H9 (cell line): ENCODE measurements at regions not wholly inside any gene's neighbourhood (a gene's known extent, or its start where the extent isn't known, plus 50 kb on each side); places are given as distances from the start of the nearest gene placed in this dataset.

ENCODE experiments used
- DNase-seq: peaks from one replicate; pipeline ENCODE4 v3.0.0-alpha.2; 2017
- H2AFZ ChIP-seq: one replicate; pipeline ENCODE4 v1.6.1; 2013; ENCODE audit warnings: mild to moderate bottlenecking, low read length, control low read depth, moderate library complexity
- H2AK5ac ChIP-seq: 2 replicates; pipeline ENCODE4 v1.6.1; 2013; ENCODE audit warnings: low read length, control low read depth, mixed read lengths; ENCODE audit not compliant: insufficient read length
- H2BK120ac ChIP-seq: one replicate; pipeline ENCODE4 v1.6.1; 2013; ENCODE audit warnings: low read depth, mild to moderate bottlenecking, low read length, control low read depth, inconsistent platforms; ENCODE audit not compliant: poor library complexity, severe bottlenecking
- H2BK12ac ChIP-seq: 2 replicates; pipeline ENCODE4 v1.6.1; 2013; ENCODE audit warnings: low read length, control low read depth, mixed read lengths, low read depth; ENCODE audit not compliant: insufficient read length
- H2BK15ac ChIP-seq: 2 replicates; pipeline ENCODE4 v1.6.1; 2013; ENCODE audit warnings: low read depth, low read length, control low read depth
- H2BK20ac ChIP-seq: one replicate; pipeline ENCODE4 v1.6.1; 2013; ENCODE audit warnings: low read depth, mild to moderate bottlenecking, low read length, control low read depth, inconsistent platforms; ENCODE audit not compliant: poor library complexity, severe bottlenecking
- H2BK5ac ChIP-seq: 2 replicates; pipeline ENCODE4 v1.6.1; 2013; ENCODE audit warnings: low read length, control low read depth, mixed read lengths; ENCODE audit not compliant: insufficient read length
- H3K14ac ChIP-seq: 2 replicates; pipeline ENCODE4 v1.6.1; 2013; ENCODE audit warnings: low read length, control low read depth; ENCODE audit not compliant: insufficient read depth
- H3K18ac ChIP-seq: 2 replicates; pipeline ENCODE4 v1.6.1; 2013; ENCODE audit warnings: low read depth, mild to moderate bottlenecking, mixed read lengths, low read length, control low read depth; ENCODE audit not compliant: insufficient read length
- H3K23ac ChIP-seq: 2 replicates; pipeline ENCODE4 v1.6.1; 2013; ENCODE audit warnings: low read length, control low read depth, mixed read lengths, low read depth; ENCODE audit not compliant: insufficient read length
- H3K23me2 ChIP-seq: 2 replicates; pipeline ENCODE4 v1.6.1; 2013; ENCODE audit warnings: low read depth, mild to moderate bottlenecking, mixed read lengths, low read length, control low read depth; ENCODE audit not compliant: insufficient read length, poor library complexity, severe bottlenecking
- H3K27ac ChIP-seq: 2 replicates; pipeline ENCODE4 v1.5.1; 2013; ENCODE audit warnings: low read length, control low read depth, mixed read lengths, low read depth; ENCODE audit not compliant: insufficient read length
- H3K27me3 ChIP-seq: 2 replicates; pipeline ENCODE4 v1.6.1; 2013; ENCODE audit warnings: low read length, control low read depth, inconsistent platforms; ENCODE audit not compliant: insufficient read depth
- H3K4ac ChIP-seq: 2 replicates; pipeline ENCODE4 v1.6.1; 2013; ENCODE audit warnings: low read depth, mild to moderate bottlenecking, control low read depth, inconsistent platforms, low read length, moderate library complexity
- H3K4me1 ChIP-seq: 2 replicates; pipeline ENCODE4 v1.6.1; 2013; ENCODE audit warnings: low read length, control low read depth, inconsistent platforms; ENCODE audit not compliant: insufficient read depth
- H3K4me2 ChIP-seq: 2 replicates; pipeline ENCODE4 v1.6.1; 2013; ENCODE audit warnings: low read length, control low read depth, mixed read lengths; ENCODE audit not compliant: insufficient read length, insufficient read depth
- H3K56ac ChIP-seq: 2 replicates; pipeline ENCODE4 v1.6.1; 2013; ENCODE audit warnings: low read depth, mild to moderate bottlenecking, mixed read lengths, low read length, control low read depth; ENCODE audit not compliant: insufficient read length
- H3K79me1 ChIP-seq: 2 replicates; pipeline ENCODE4 v1.6.1; 2013; ENCODE audit warnings: low read depth, mild to moderate bottlenecking, moderate library complexity, low read length, control low read depth, inconsistent platforms; ENCODE audit not compliant: insufficient read depth, poor library complexity, severe bottlenecking
- H3K79me2 ChIP-seq: 2 replicates; pipeline ENCODE4 v1.6.1; 2013; ENCODE audit warnings: low read length, control low read depth, inconsistent platforms; ENCODE audit not compliant: insufficient read depth
- H3K9ac ChIP-seq: 2 replicates; pipeline ENCODE4 v1.6.1; 2013; ENCODE audit warnings: low read length, control low read depth, mixed read lengths; ENCODE audit not compliant: insufficient read length; ENCODE audit errors: extremely low read depth
- H3K9me3 ChIP-seq: one replicate; pipeline ENCODE4 v1.6.1; 2013; ENCODE audit warnings: low read depth, low read length, inconsistent platforms; ENCODE audit not compliant: control insufficient read depth
- H3T11ph ChIP-seq: one replicate; pipeline ENCODE4 v1.6.1; 2013; ENCODE audit warnings: mild to moderate bottlenecking, low read length, control low read depth, inconsistent platforms
- H4K20me1 ChIP-seq: one replicate; pipeline ENCODE4 v1.6.1; 2013; ENCODE audit not compliant: control insufficient read depth, insufficient read length, insufficient read depth
- H4K5ac ChIP-seq: 2 replicates; pipeline ENCODE4 v1.6.1; 2013; ENCODE audit warnings: low read depth, mild to moderate bottlenecking, mixed read lengths, low read length, control low read depth; ENCODE audit not compliant: insufficient read length
- H4K8ac ChIP-seq: replicated peaks from 2 replicates; pipeline ENCODE4 v1.6.1; 2013; ENCODE audit warnings: low read length, control low read depth, mixed read lengths, low read depth; ENCODE audit not compliant: insufficient read length
- H4K91ac ChIP-seq: 2 replicates; pipeline ENCODE4 v1.6.1; 2013; ENCODE audit warnings: low read depth, mild to moderate bottlenecking, moderate library complexity, mixed read lengths, low read length, control low read depth; ENCODE audit not compliant: insufficient read length
- H3K27ac Mint-ChIP-seq, 3 experiments: 2 replicates in 2 of 3; 3 replicates in 1 of 3; pipeline ENCODE4 v1.8.0; 2020 to 2021; ENCODE audit warnings: mixed read lengths in 3 of 3, mild to moderate bottlenecking in 1 of 3, moderate library complexity in 1 of 3
- H3K27me3 Mint-ChIP-seq: 2 replicates; pipeline ENCODE4 v1.8.0; 2021; ENCODE audit warnings: low read depth, mild to moderate bottlenecking, moderate library complexity, mixed read lengths
- H3K36me3 Mint-ChIP-seq, 3 experiments: 2 replicates in 2 of 3; 3 replicates in 1 of 3; pipeline ENCODE4 v1.8.0; 2020 to 2021; ENCODE audit warnings: low read depth in 3 of 3, mixed read lengths in 3 of 3; ENCODE audit not compliant: insufficient read depth in 1 of 3
- H3K4me1 Mint-ChIP-seq, 2 experiments: 2 replicates each; pipeline ENCODE4 v1.8.0; 2020; ENCODE audit warnings: mixed read lengths in 2 of 2
- H3K4me3 Mint-ChIP-seq, 2 experiments: 2 replicates in 1 of 2; 3 replicates in 1 of 2; pipeline ENCODE4 v1.8.0; 2020 to 2021; ENCODE audit warnings: mild to moderate bottlenecking in 2 of 2, mixed read lengths in 2 of 2, moderate library complexity in 1 of 2
- H3K9me3 Mint-ChIP-seq, 2 experiments: 2 replicates in 1 of 2; 3 replicates in 1 of 2; pipeline ENCODE4 v1.8.0; 2020; ENCODE audit warnings: mild to moderate bottlenecking in 2 of 2, mixed read lengths in 2 of 2, moderate library complexity in 1 of 2
- CTCF ChIP-seq: fragments of 200-600 bp; sonication (generic); conservative IDR thresholded peaks from 3 replicates; pipeline ENCODE4 v1.8.0; 2021; ENCODE audit warnings: antibody characterized with exemption, mild to moderate bottlenecking
- WGBS: extraction: QIAGEN DNeasy Blood & Tissue Kit; methylation state at CpG from one replicate; pipeline ENCODE4 v1.1.7; 2013; ENCODE audit warnings: missing lambda C conversion rate, low lambda C conversion rate, mixed read lengths; ENCODE audit not compliant: insufficient read length; ENCODE audit errors: extremely low coverage; 5-methylcytosine and 5-hydroxymethylcytosine counted together

- Mint-ChIP-seq H3K9me3 (no peaks in the 10 kb centered on the region), H3K4me3 (no peak overlapping the region), H3K4me1 (peaks cover 10 to 12% of the 10 kb centered on the region in 2 experiments), H3K27me3 (peaks cover 2% of the 10 kb centered on the region; the same call in 1 of the 2 replicates), H3K27ac (no peak overlapping the region; a peak in 1 of 7 replicates), H3K36me3 (no peaks in the 10 kb centered on the region)
- no peak overlapping the region for H3K18ac ChIP-seq
- no peak overlapping the region for H3K56ac ChIP-seq
- no peak overlapping the region for H2BK120ac ChIP-seq
- H3K4me2 ChIP-seq: no peak overlapping the region
- no peak overlapping the region for H2AK5ac ChIP-seq
- H3K4ac ChIP-seq: no peak overlapping the region
- H3K27ac ChIP-seq: no peak overlapping the region
- H3K79me1 ChIP-seq: no peaks in the 10 kb centered on the region
- no peak for DNase-seq
- no peak overlapping the region for H4K91ac ChIP-seq
- no peak for TF ChIP-seq CTCF
- H4K5ac ChIP-seq: no peak overlapping the region
- no peak overlapping the region for H2AFZ ChIP-seq
- H3K23ac ChIP-seq: no peak overlapping the region
- no peak overlapping the region for H2BK15ac ChIP-seq
- H3K23me2 ChIP-seq: peaks cover 3% of the 10 kb centered on the region
- no peak overlapping the region for H3K9ac ChIP-seq
- H3K4me1 ChIP-seq: no peaks in the 10 kb centered on the region; the same call in 1 of the 2 replicates
- H2BK20ac ChIP-seq: no peak overlapping the region
- H3K79me2 ChIP-seq: no peaks in the 10 kb centered on the region
- H4K20me1 ChIP-seq: no peaks in the 10 kb centered on the region
- no peak overlapping the region for H2BK12ac ChIP-seq
- H3K27me3 ChIP-seq: no peaks in the 10 kb centered on the region
- H3T11ph ChIP-seq: no peak overlapping the region
- H2BK5ac ChIP-seq: no peak overlapping the region
- no CpG with 5 or more reads among the region's 9 CpGs for WGBS
- no peak overlapping the region; the same call in 1 of the 2 replicates for H3K14ac ChIP-seq
- H3K9me3 ChIP-seq: no peaks in the 10 kb centered on the region
- no peak overlapping the region for H4K8ac ChIP-seq
Observed at GRCh38 chr2:128512379-128513115, 193.9 kb upstream of the HS6ST1 start.
